H1 (cell line): ENCODE measurements at regions not wholly inside any gene's neighbourhood (a gene's known extent, or its start where the extent isn't known, plus 50 kb on each side); places are given as distances from the start of the nearest gene placed in this dataset.

Experiments
- ATF3 ChIP-seq: IDR thresholded peaks from 2 replicates; pipeline ENCODE4 v1.6.1; 2011; ENCODE audit warnings: low read depth, mild to moderate bottlenecking, low read length; ENCODE audit not compliant: insufficient read depth
- CHD7 ChIP-seq: fragments of 300-600 bp; sonication (generic); IDR thresholded peaks from 2 replicates; pipeline ENCODE4 v1.7.1; 2012; ENCODE audit warnings: low read length, moderate library complexity, mild to moderate bottlenecking, inconsistent platforms; ENCODE audit not compliant: insufficient replicate concordance
- CTCF ChIP-seq, 3 experiments: IDR thresholded peaks; 1 replicate in 2 of 3; 2 replicates in 1 of 3; pipeline versions ENCODE4 v1.5.1 to v1.6.1; 2011; ENCODE audit warnings: low read length in 3 of 3, mild to moderate bottlenecking in 3 of 3, inconsistent platforms in 2 of 3, low read depth in 1 of 3, moderate library complexity in 1 of 3; ENCODE audit not compliant: insufficient read depth in 1 of 3; ENCODE audit errors: control extremely low read depth in 1 of 3
- EP300 ChIP-seq, 2 experiments: IDR thresholded peaks; 1 replicate in 1 of 2; 2 replicates in 1 of 2; pipeline ENCODE4 v1.6.1; 2011 to 2012; ENCODE audit warnings: low read depth in 2 of 2, low read length in 2 of 2, mild to moderate bottlenecking in 2 of 2, borderline replicate concordance in 1 of 2, inconsistent platforms in 1 of 2, moderate library complexity in 1 of 2
- EZH2 ChIP-seq: fragments of 200-600 bp; sonication (generic); IDR thresholded peaks from 2 replicates; pipeline ENCODE4 v1.7.1; 2012; ENCODE audit warnings: low read depth, mild to moderate bottlenecking, moderate library complexity, low read length, inconsistent platforms; ENCODE audit not compliant: severe bottlenecking
- GABPA ChIP-seq: IDR thresholded peaks from 2 replicates; pipeline ENCODE4 v1.6.1; 2011; ENCODE audit warnings: mild to moderate bottlenecking, low read length, moderate library complexity, borderline replicate concordance; ENCODE audit not compliant: insufficient read depth
- NRF1 ChIP-seq: IDR thresholded peaks from 2 replicates; pipeline ENCODE4 v1.6.1; 2011; ENCODE audit warnings: mild to moderate bottlenecking, low read depth, low read length, improper control_type of control experiment
- SRF ChIP-seq: IDR thresholded peaks from 2 replicates; pipeline ENCODE4 v1.6.1; 2011; ENCODE audit warnings: mild to moderate bottlenecking, low read depth, low read length, moderate library complexity

- TF ChIP-seq CHD7 = no peak
- no peak for TF ChIP-seq NRF1
- no peak for TF ChIP-seq CTCF (IDR thresholded peaks at IDR 0.05; ENCODE audit: control extremely low read depth in 1 of 3, insufficient read depth in 1 of 3, low read depth in 1 of 3, low read length in 3 of 3)
- no peak for TF ChIP-seq GABPA
- TF ChIP-seq EZH2 = no peak
- TF ChIP-seq ATF3 = no peak
- no peak for TF ChIP-seq SRF
- TF ChIP-seq EP300 (IDR thresholded peaks at IDR 0.05; ENCODE audit: borderline replicate concordance in 1 of 2, low read depth in 2 of 2, low read length in 2 of 2) = no peak
These were observed 66.9 kb upstream of the DCBLD2 start (continued) for GRCh38 chr3:98968347-98968746.
